ENCODE measurements at regions not wholly inside any gene's neighbourhood (a gene's known extent, or its start where the extent isn't known, plus 50 kb on each side); places are given as distances from the start of the nearest gene placed in this dataset.

DNA sequence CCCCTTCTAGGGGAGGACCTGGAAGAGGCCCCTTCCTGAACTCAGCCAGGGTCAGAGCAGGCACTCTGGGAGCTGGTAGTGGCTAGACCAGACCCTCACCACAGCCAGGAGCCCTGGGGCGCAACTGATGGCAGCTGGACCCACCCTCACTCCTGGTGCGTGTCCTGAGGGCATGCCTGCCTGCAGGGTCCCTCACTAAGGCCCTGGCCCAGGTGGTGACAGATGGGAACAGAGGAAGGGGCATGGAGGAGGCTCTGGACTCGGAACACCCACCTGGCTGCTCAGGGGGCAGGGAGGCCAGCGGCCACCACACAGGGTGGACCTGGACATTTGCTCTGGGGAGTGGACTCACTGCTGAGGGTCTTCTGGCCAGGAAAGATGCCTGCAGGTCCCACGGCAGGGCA lies 342.2 kb upstream of the SFSWAP start:
- Histone ChIP-seq H4K8ac (ENCODE audit: low read depth in 2 of 2, low read length in 2 of 2) (no peak overlapping the region), H2AK9ac (replicated peaks; ENCODE audit: low read depth, low read length, poor library complexity) (no peak overlapping the region), H2AK5ac (ENCODE audit: low read depth, low read length) (no peak overlapping the region), H2BK20ac (ENCODE audit: low read depth, low read length) (no peak overlapping the region), H3K4me1 (ENCODE audit: control insufficient read depth, insufficient read depth, low read length) (no peaks in the 10 kb centered on the region), H3K14ac (replicated peaks; ENCODE audit: low read depth, low read length) (no peak overlapping the region), H3K56ac (ENCODE audit: extremely low read depth, insufficient read depth, low read length) (no peak overlapping the region), H3K23ac (ENCODE audit: low read depth, low read length) (no peak overlapping the region), H3K9me1 (ENCODE audit: insufficient read depth, low read length) (no peaks in the 10 kb centered on the region), H2AFZ (replicated peaks; ENCODE audit: low read length, poor library complexity) (no peak overlapping the region), H4K20me1 (ENCODE audit: insufficient read depth, low read length) (no peaks in the 10 kb centered on the region), H3K4me2 (ENCODE audit: low read depth, low read length) (no peak overlapping the region), H3K9ac (ENCODE audit: low read depth, low read length) (no peak overlapping the region), H3K79me1 (ENCODE audit: low read depth in 1 of 2, low read length in 2 of 2) (no peaks in the 10 kb centered on the region), H3K4me3 (ENCODE audit: insufficient read depth, low read depth, low read length) (no peak overlapping the region), H2BK15ac (ENCODE audit: low read depth, low read length) (no peak overlapping the region), H4K5ac (ENCODE audit: low read depth, low read length) (no peak overlapping the region), H3K27me3 (ENCODE audit: control insufficient read depth, insufficient read depth, low read length) (no peaks in the 10 kb centered on the region), H2BK5ac (ENCODE audit: low read depth, low read length, poor library complexity, severe bottlenecking) (no peak overlapping the region), H3K27ac (ENCODE audit: insufficient read depth, low read length) (no peak overlapping the region), H3K4ac (ENCODE audit: low read depth, low read length) (no peak overlapping the region), H4K91ac (ENCODE audit: insufficient read depth, low read depth, low read length) (no peak overlapping the region), H3K9me3 (ENCODE audit: control insufficient read depth, insufficient read depth, low read length) (peaks cover 48% of the 10 kb centered on the region), H2BK120ac (ENCODE audit: low read depth, low read length) (no peak overlapping the region), H3K36me3 (ENCODE audit: control insufficient read depth, insufficient read depth, low read length) (no peaks in the 10 kb centered on the region), H3K18ac (ENCODE audit: low read depth, low read length) (no peak overlapping the region)
- in situ Hi-C loops (cut with MboI; ENCODE audit: low sequenced_read_pairs) (no loop called here), intact Hi-C loops (cut with micrococcal nuclease) (no loop called here), dilution Hi-C loops (cut with HindIII; ENCODE audit: low sequenced_read_pairs, unreplicated experiment) (no loop called here)
- ChIA-PET CTCF (no interaction called here), POLR2A (ENCODE audit: unreplicated experiment) (no interaction called here)
- ATAC-seq (ENCODE audit: low read depth) (no peak), DNase-seq (no peak)
- TF ChIP-seq RFX5 (IDR thresholded peaks at IDR 0.05; ENCODE audit: low read depth, low read length) (no peak), RAD21 (IDR thresholded peaks at IDR 0.05; ENCODE audit: low read length) (no peak), NFE2L2 (IDR thresholded peaks at IDR 0.05; ENCODE audit: low read depth, low read length) (no peak), MAZ (IDR thresholded peaks at IDR 0.05; ENCODE audit: borderline replicate concordance, low read depth, low read length) (no peak), CHD1 (IDR thresholded peaks at IDR 0.05; ENCODE audit: low read depth, low read length) (no peak), MAFK (IDR thresholded peaks at IDR 0.05; ENCODE audit: low read depth, low read length) (no peak), FOS (IDR thresholded peaks at IDR 0.05; ENCODE audit: low read depth, low read length) (no peak)
- TF ChIP-seq, protein P1, sequence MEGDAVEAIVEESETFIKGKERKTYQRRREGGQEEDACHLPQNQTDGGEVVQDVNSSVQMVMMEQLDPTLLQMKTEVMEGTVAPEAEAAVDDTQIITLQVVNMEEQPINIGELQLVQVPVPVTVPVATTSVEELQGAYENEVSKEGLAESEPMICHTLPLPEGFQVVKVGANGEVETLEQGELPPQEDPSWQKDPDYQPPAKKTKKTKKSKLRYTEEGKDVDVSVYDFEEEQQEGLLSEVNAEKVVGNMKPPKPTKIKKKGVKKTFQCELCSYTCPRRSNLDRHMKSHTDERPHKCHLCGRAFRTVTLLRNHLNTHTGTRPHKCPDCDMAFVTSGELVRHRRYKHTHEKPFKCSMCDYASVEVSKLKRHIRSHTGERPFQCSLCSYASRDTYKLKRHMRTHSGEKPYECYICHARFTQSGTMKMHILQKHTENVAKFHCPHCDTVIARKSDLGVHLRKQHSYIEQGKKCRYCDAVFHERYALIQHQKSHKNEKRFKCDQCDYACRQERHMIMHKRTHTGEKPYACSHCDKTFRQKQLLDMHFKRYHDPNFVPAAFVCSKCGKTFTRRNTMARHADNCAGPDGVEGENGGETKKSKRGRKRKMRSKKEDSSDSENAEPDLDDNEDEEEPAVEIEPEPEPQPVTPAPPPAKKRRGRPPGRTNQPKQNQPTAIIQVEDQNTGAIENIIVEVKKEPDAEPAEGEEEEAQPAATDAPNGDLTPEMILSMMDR (conservative IDR thresholded peaks at IDR 0.05; ENCODE audit: low read depth, low read length): no peak
- 53% methylated on average over 2 of the region's 5 CpGs; no CpG with 5 or more reads in 1 of the 2 experiments for WGBS, 2 experiments (ENCODE audit: extremely low coverage in 2 of 2, insufficient read length in 1 of 2)
- BruUV-seq (replicated peaks): no TSS peak

Data from IMR-90 (cell line).